Trophoblast cell (in vitro differentiated cells and primary cell): ENCODE measurements at regions not wholly inside any gene's neighbourhood (a gene's known extent, or its start where the extent isn't known, plus 50 kb on each side); places are given as distances from the start of the nearest gene placed in this dataset.

ENCODE experiments used
- DNase-seq, 2 donors: peaks; one replicate each; pipeline ENCODE4 v3.0.0-alpha.2; 2016
- H2AFZ ChIP-seq: 2 replicates; pipeline ENCODE4 v1.6.1; 2013; ENCODE audit warnings: low read length, moderate library complexity, mild to moderate bottlenecking; ENCODE audit not compliant: insufficient read depth, poor library complexity
- H2AK5ac ChIP-seq: 2 replicates; pipeline ENCODE4 v1.6.1; 2013; ENCODE audit warnings: mild to moderate bottlenecking, low read length
- H2BK120ac ChIP-seq: 2 replicates; pipeline ENCODE4 v1.6.1; 2013; ENCODE audit warnings: low read length, mild to moderate bottlenecking, moderate library complexity; ENCODE audit not compliant: insufficient read depth, poor library complexity
- H2BK12ac ChIP-seq: 2 replicates; pipeline ENCODE4 v1.6.1; 2013; ENCODE audit warnings: mild to moderate bottlenecking, low read length, moderate library complexity
- H2BK5ac ChIP-seq: 2 replicates; pipeline ENCODE4 v1.6.1; 2013; ENCODE audit warnings: low read length, low read depth, moderate library complexity, mild to moderate bottlenecking; ENCODE audit not compliant: poor library complexity
- H3K14ac ChIP-seq: 2 replicates; pipeline ENCODE4 v1.6.1; 2013; ENCODE audit warnings: mild to moderate bottlenecking, low read length
- H3K18ac ChIP-seq: 2 replicates; pipeline ENCODE4 v1.6.1; 2013; ENCODE audit warnings: mild to moderate bottlenecking, low read length
- H3K23ac ChIP-seq: 2 replicates; pipeline ENCODE4 v1.6.1; 2013; ENCODE audit warnings: low read length
- H3K27ac ChIP-seq: 2 replicates; pipeline ENCODE4 v1.5.1; 2013; ENCODE audit warnings: low read depth, mild to moderate bottlenecking, inconsistent platforms, low read length, moderate library complexity
- H3K27me3 ChIP-seq: 2 replicates; pipeline ENCODE4 v1.6.1; 2013; ENCODE audit warnings: inconsistent platforms, mild to moderate bottlenecking, low read length, moderate library complexity; ENCODE audit not compliant: insufficient read depth
- H3K36me3 ChIP-seq, 2 experiments: 1 replicate in 1 of 2; 2 replicates in 1 of 2; pipeline ENCODE4 v1.6.1; 2013; ENCODE audit warnings: low read length in 2 of 2, mild to moderate bottlenecking in 2 of 2, moderate library complexity in 1 of 2; ENCODE audit not compliant: insufficient read depth in 2 of 2, control insufficient read depth in 1 of 2
- H3K4ac ChIP-seq: 2 replicates; pipeline ENCODE4 v1.6.1; 2013; ENCODE audit warnings: low read depth, mild to moderate bottlenecking, low read length, moderate library complexity
- H3K4me1 ChIP-seq, 2 experiments: 1 replicate in 1 of 2; 2 replicates in 1 of 2; pipeline ENCODE4 v1.6.1; 2013; ENCODE audit warnings: low read length in 2 of 2, mild to moderate bottlenecking in 2 of 2, moderate library complexity in 1 of 2; ENCODE audit not compliant: insufficient read depth in 2 of 2, control insufficient read depth in 1 of 2
- H3K4me2 ChIP-seq: 2 replicates; pipeline ENCODE4 v1.6.1; 2013; ENCODE audit warnings: inconsistent platforms, mild to moderate bottlenecking, low read length, moderate library complexity
- H3K4me3 ChIP-seq: 2 replicates; pipeline ENCODE4 v1.5.1; 2013; ENCODE audit warnings: mild to moderate bottlenecking, low read depth, low read length, inconsistent platforms
- H3K79me1 ChIP-seq: one replicate; pipeline ENCODE4 v1.6.1; 2013; ENCODE audit warnings: low read length
- H3K79me2 ChIP-seq: 2 replicates; pipeline ENCODE4 v1.6.1; 2013; ENCODE audit warnings: low read length, mild to moderate bottlenecking; ENCODE audit not compliant: control insufficient read depth, insufficient read depth, poor library complexity
- H3K9ac ChIP-seq: 2 replicates; pipeline ENCODE4 v1.6.1; 2013; ENCODE audit warnings: mild to moderate bottlenecking, low read length
- H3K9me3 ChIP-seq: 2 replicates; pipeline ENCODE4 v1.6.1; 2013; ENCODE audit warnings: low read depth, mild to moderate bottlenecking, control low read depth, inconsistent platforms, low read length; ENCODE audit not compliant: insufficient read depth
- H4K12ac ChIP-seq: 2 replicates; pipeline ENCODE4 v1.6.1; 2013; ENCODE audit warnings: low read depth, mild to moderate bottlenecking, low read length, moderate library complexity
- H4K8ac ChIP-seq: 2 replicates; pipeline ENCODE4 v1.6.1; 2013; ENCODE audit warnings: low read depth, mild to moderate bottlenecking, low read length, moderate library complexity
- H4K91ac ChIP-seq: one replicate; pipeline ENCODE4 v1.6.1; 2013; ENCODE audit warnings: low read depth, mild to moderate bottlenecking, low read length, moderate library complexity
- WGBS: extraction: QIAGEN DNeasy Blood & Tissue Kit; methylation state at CpG from one replicate; pipeline ENCODE4 v1.1.7; 2013; ENCODE audit warnings: missing lambda C conversion rate; ENCODE audit not compliant: insufficient read length, insufficient coverage; ENCODE audit errors: extremely low coverage; 5-methylcytosine and 5-hydroxymethylcytosine counted together

GRCh38 chr7:42763137-42763551, 148.7 kb downstream of the C7orf25 start:
- WGBS: no CpG with 5 or more reads among the region's 6 CpGs
- H3K9me3 ChIP-seq: peaks cover 3% of the 10 kb centered on the region
- no peak overlapping the region for H3K14ac ChIP-seq
- H2BK120ac ChIP-seq: no peak overlapping the region
- no peak overlapping the region for H3K23ac ChIP-seq
- H4K91ac ChIP-seq: no peak overlapping the region
- H3K9ac ChIP-seq: no peak overlapping the region
- no peaks in the 10 kb centered on the region for H3K27me3 ChIP-seq
- no peaks in the 10 kb centered on the region for H3K4me1 ChIP-seq
- H2AFZ ChIP-seq: no peak overlapping the region
- no peak overlapping the region for H2BK5ac ChIP-seq
- no peak overlapping the region for H3K4me3 ChIP-seq
- H4K12ac ChIP-seq: no peak overlapping the region
- no peak overlapping the region for H3K18ac ChIP-seq
- no peaks in the 10 kb centered on the region for H3K36me3 ChIP-seq
- H3K79me2 ChIP-seq: no peaks in the 10 kb centered on the region
- DNase-seq: no peak
- H2BK12ac ChIP-seq: no peak overlapping the region
- no peak overlapping the region for H3K4ac ChIP-seq
- no peak overlapping the region for H3K27ac ChIP-seq
- no peak overlapping the region for H3K4me2 ChIP-seq
- H4K8ac ChIP-seq: no peak overlapping the region
- no peak overlapping the region for H2AK5ac ChIP-seq
- no peaks in the 10 kb centered on the region for H3K79me1 ChIP-seq

- Histone ChIP-seq H3K27me3 (no peaks in the 10 kb centered on the region), H4K12ac (no peak overlapping the region), H2BK12ac (no peak overlapping the region), H3K23ac (no peak overlapping the region), H3K4me1 (no peaks in the 10 kb centered on the region), H3K9ac (no peak overlapping the region), H2AFZ (no peak overlapping the region), H2BK120ac (no peak overlapping the region), H4K8ac (no peak overlapping the region), H3K9me3 (peaks cover 3% of the 10 kb centered on the region), H3K4ac (no peak overlapping the region), H3K18ac (no peak overlapping the region), H2AK5ac (no peak overlapping the region), H3K14ac (no peak overlapping the region), H4K91ac (no peak overlapping the region), H3K79me1 (no peaks in the 10 kb centered on the region), H2BK5ac (no peak overlapping the region), H3K4me2 (no peak overlapping the region), H3K4me3 (no peak overlapping the region), H3K27ac (no peak overlapping the region), H3K79me2 (no peaks in the 10 kb centered on the region), H3K36me3 (no peaks in the 10 kb centered on the region)
- DNase-seq: no peak
- no CpG with 5 or more reads among the region's 1 CpG for WGBS
Observed at GRCh38 chr7:42761486-42761885, 150.4 kb downstream of the C7orf25 start.

GRCh38 chr7:42758124-42758523, 153.7 kb downstream of the C7orf25 start:
- Histone ChIP-seq H2AK5ac (no peak overlapping the region), H2AFZ (no peak overlapping the region), H3K23ac (no peak overlapping the region), H3K79me1 (no peaks in the 10 kb centered on the region), H2BK12ac (no peak overlapping the region), H3K14ac (no peak overlapping the region), H3K9ac (no peak overlapping the region), H4K91ac (no peak overlapping the region), H3K27ac (no peak overlapping the region), H4K12ac (no peak overlapping the region), H3K4me1 (no peaks in the 10 kb centered on the region), H2BK120ac (no peak overlapping the region), H3K9me3 (peaks cover 3% of the 10 kb centered on the region), H3K79me2 (no peaks in the 10 kb centered on the region), H3K4ac (no peak overlapping the region), H3K18ac (no peak overlapping the region), H4K8ac (no peak overlapping the region), H3K27me3 (no peaks in the 10 kb centered on the region), H2BK5ac (no peak overlapping the region), H3K4me2 (no peak overlapping the region), H3K4me3 (no peak overlapping the region), H3K36me3 (no peaks in the 10 kb centered on the region)
- DNase-seq: no peak
- no CpG with 5 or more reads among the region's 1 CpG for WGBS

GRCh38 chr7:42756841-42757240, 155.0 kb downstream of the C7orf25 start:
- Histone ChIP-seq H3K4me1 (no peaks in the 10 kb centered on the region), H3K4me2 (no peak overlapping the region), H3K27ac (no peak overlapping the region), H2BK12ac (no peak overlapping the region), H4K8ac (no peak overlapping the region), H2AFZ (no peak overlapping the region), H3K9me3 (peaks cover 3% of the 10 kb centered on the region), H3K27me3 (no peaks in the 10 kb centered on the region), H3K79me2 (no peaks in the 10 kb centered on the region), H3K4me3 (no peak overlapping the region), H2BK5ac (no peak overlapping the region), H2AK5ac (no peak overlapping the region), H3K14ac (no peak overlapping the region), H4K91ac (no peak overlapping the region), H3K9ac (no peak overlapping the region), H3K4ac (no peak overlapping the region), H3K36me3 (no peaks in the 10 kb centered on the region), H3K18ac (no peak overlapping the region), H3K79me1 (no peaks in the 10 kb centered on the region), H3K23ac (no peak overlapping the region), H4K12ac (no peak overlapping the region), H2BK120ac (no peak overlapping the region)
- no CpG with 5 or more reads among the region's 5 CpGs for WGBS
- no peak for DNase-seq
